LNCAP (cell line): ENCODE measurements at regions not wholly inside any gene's neighbourhood (a gene's known extent, or its start where the extent isn't known, plus 50 kb on each side); places are given as distances from the start of the nearest gene placed in this dataset.

ENCODE experiments used
- CTCF ChIP-seq: fragments of 450-650 bp; IDR thresholded peaks from 2 replicates; pipeline ENCODE4 v1.5.1; 2017; ENCODE audit warnings: mild to moderate bottlenecking

- no peak for TF ChIP-seq CTCF
Observed at GRCh38 chrX:46144566-46144965, 400.7 kb downstream of the ZNF674 start.

- TF ChIP-seq CTCF = no peak
Observed at GRCh38 chrX:46140272-46140671, 404.9 kb downstream of the ZNF674 start.

GRCh38 chrX:46130247-46130646, 415.0 kb downstream of the ZNF674 start:
- TF ChIP-seq CTCF = no peak

- TF ChIP-seq CTCF = no peak
Observed at GRCh38 chrX:46125111-46125510, 420.1 kb downstream of the ZNF674 start.

- no peak for TF ChIP-seq CTCF
Observed at GRCh38 chrX:46117234-46117633, 428.0 kb downstream of the ZNF674 start.

- no peak for TF ChIP-seq CTCF
Observed at GRCh38 chrX:46072791-46073190, 472.4 kb downstream of the ZNF674 start.

GRCh38 chrX:46072372-46072771, 472.8 kb downstream of the ZNF674 start:
- TF ChIP-seq CTCF = no peak

- TF ChIP-seq CTCF = no peak
Observed at GRCh38 chrX:46070421-46070820, 474.8 kb downstream of the ZNF674 start.
